ENCODE measurements at regions not wholly inside any gene's neighbourhood (a gene's known extent, or its start where the extent isn't known, plus 50 kb on each side); places are given as distances from the start of the nearest gene placed in this dataset.
A peak's percentile ranks its signal among the peaks of the same experiment; 100 is the strongest.
"Not testable (repeated sequence)": the region's sequence is repeated elsewhere in the genome, so short reads cannot be mapped to it uniquely, and the experiment has no call there.

DNA sequence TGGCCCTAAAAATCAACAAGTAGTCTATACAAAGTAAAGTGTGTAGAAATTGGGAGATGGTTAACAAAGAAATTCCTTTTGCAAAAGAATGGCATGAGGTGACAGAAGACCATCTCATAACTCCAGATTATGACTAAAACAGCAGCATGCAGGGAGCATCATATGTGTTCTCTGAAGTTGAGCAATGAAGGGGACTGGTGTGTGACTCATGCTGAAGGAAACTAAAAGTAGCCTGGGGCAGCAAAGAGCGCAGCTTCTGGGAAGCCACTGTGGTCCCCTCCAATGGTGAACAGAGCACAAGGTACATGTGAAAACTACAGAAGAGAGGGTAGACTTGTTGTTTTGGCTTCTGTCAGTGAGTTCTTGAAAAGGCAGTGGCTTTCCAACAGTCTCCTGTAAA is 133.4 kb downstream of the MACC1 start:
- peak; percentile 82 for DNase-seq (ENCODE audit: low spot score)

DNA sequence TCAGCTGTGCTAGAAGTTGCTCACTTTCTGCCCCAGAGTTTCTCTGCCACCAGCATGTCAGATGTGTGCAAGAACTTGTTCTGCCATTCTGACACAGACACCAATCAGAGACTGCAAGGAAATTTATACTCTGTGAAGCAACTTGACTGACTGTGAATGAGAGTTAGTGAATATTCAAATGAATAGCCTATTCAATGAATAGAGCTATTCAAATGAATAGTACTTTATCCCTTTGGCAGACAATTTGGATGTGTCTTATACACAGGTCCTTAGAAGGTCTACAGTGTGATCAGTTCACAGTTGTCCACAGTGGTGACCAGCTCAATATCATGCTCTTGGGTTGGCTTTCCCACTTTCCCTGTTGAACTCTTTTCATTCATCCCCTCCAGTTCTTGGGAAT is 138.1 kb downstream of the MACC1 start:
- no peak for DNase-seq (ENCODE audit: low spot score)

DNA sequence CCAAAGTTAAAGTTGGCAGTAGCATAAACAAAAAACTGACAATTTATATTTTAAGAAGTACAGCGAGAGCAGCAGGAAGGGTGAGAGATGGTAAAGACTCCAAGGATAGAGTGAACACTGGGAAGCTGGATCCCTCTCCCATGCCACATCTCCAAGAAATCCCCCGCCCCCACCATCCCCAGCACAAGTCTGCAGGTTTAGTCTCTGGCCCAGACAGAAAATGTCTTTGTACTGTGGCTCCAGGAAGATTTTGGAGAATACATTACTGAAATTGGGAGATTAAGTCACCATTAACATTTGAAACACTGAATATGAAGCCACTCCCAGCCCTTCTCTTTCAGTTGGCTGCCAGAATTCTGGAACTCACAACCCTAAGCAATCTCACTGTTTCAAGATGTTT is 140.3 kb downstream of the MACC1 start:
- DNase-seq (ENCODE audit: low spot score): no peak

DNA sequence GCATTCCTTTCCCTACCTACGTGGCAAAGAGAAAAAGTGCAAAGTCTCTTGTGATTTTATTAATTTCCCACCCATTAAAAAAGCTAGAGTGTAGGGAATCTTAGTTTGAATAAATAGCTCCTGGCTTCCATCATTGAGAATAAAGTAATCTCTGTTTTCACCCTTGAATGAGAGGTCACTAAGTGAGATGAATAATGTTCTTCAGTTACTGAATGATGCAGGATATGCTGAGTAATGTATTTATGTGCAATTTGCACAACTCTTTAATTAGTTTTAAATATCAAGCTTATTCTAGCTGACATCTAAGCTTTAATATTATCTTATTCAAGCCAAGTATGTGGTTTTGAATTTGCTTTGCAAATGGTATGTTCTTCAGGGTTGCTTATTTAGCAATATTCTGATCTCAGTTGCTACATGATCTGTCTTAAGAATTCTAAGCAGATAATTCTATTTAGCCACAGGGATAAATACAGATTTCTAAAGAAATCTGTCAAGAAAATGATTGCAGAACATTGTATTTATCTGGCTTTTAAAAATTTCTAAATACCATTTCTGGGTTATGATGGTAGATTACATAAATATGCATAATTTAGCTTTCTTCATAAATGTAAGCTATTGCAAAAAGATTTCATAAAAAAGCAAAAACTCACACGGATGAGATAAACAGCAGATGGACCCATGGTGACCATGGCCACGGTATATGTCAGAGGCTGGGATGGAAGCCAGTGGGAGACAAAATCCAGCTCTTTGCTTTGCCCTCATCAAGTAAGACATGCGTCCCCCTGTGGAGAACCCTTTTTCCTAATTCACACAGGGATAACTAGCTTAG is 141.0 kb downstream of the MACC1 start:
- DNase-seq (ENCODE audit: low spot score): no peak

DNA sequence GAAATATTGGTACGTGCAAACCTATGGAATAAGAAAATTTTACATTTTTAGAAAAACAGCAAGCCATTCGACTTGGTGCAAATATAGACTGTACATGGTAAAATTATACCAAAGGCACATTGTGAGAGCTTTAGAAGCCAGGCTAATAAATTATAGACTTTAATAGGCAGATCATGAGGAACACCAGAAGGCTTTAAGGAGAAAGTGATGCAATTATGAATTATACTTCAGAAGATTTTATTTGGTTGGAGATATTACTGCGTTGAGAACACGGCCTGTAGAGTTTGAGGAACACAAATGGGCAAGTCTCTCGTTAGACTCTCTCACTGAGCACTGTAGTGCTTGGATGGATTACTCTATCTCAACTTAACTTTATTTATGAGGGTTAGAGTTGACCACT is 141.7 kb downstream of the MACC1 start:
- DNase-seq (ENCODE audit: low spot score): no peak

DNA sequence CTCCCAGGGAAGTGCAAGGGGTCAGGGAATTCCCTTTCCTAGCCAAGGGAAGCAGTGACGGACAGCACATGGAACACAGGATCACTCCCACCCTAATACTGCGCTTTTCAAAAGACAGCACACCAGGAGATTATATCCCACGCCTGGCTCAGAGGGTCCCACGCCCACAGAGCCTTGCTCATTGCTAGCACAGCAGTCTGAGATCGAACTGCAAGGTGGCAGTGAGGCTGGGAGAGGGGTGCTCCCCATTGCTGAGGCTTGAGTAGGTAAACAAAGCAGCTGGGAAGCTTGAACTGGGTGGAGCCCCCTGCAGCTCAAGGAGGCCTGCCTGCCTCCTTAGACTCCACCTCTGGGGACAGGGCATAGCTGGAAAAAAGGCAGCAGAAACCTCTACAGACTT is 149.2 kb downstream of the MACC1 start:
- DNase-seq (ENCODE audit: low spot score): not testable (repeated sequence)

DNA sequence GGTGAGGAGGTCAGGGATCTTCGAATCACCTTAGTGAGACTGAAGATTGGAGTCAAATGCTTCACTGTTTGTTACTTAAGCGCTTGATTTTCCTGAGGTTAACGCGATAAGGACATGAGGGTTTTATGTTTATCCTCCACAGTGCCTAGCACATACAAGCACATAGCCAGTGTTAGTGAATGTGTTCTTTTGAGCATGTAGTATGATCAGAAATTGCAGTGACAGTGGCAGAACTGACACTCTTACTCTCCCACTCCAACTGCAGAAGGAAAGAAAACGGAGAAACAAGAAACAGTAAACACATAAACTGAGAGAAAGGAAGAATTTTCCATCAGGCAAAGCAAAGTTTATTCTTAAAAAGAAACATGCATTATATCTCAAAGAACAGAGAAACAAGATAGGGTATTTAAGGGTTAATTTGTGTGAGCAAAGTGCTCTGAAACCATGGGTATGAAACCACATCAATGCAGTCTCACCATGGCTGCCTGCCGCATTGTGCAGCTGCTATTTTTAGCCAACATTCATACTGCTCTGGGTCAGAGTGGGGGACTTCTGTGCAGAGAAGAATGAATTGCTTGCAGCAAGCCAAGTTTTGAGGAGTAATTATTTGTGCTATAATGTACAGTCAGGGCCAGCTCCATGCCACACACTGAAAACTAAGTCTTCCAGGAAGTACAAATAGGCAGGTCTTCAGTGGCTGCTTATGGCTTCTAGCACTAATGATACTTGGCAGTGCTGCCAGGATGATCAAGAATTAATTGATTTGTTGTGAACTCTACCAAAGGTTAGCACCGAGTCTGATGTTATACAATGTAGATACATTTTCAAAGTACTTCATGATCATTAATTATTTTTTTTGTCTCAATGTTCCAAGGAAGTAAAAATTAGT is 152.0 kb downstream of the MACC1 start:
- DNase-seq (ENCODE audit: low spot score): peak; percentile 78

DNA sequence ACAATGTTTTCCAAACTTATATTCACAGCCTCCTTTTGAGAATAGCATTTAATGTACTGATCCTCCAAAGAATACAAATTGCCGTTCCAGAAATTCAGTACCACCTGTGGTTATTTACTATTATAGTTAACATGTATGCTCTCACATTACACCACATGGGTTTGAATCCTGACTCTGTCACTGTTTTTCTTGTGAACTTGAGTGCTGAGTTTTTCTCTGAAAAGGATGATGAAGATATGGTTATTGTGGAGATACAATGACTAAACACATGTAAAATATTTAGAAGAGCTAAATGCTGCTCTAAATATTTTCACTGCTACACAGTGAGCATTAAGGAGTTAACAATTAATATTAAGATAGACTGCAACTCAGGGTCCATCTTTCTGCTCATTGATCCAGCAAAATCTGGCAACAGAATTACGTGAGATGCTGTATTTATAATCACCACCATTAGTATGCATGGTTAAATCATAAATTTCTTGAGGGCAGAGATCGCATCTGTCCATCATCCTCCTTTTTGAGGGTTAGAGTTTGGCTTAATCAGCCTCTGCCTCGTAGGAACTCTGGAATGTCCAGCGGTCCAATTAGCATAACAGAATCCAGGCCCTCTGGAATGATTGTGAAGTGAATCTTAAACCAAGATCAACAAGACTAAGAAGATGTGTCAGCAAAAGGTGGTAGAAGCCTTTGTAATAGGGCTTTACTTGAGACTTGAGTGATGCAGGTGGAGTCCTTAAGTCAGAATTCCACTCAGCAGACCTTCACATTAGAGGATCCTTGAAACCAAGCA is 152.8 kb downstream of the MACC1 start:
- peak; percentile 58 for DNase-seq (ENCODE audit: low spot score)

DNA sequence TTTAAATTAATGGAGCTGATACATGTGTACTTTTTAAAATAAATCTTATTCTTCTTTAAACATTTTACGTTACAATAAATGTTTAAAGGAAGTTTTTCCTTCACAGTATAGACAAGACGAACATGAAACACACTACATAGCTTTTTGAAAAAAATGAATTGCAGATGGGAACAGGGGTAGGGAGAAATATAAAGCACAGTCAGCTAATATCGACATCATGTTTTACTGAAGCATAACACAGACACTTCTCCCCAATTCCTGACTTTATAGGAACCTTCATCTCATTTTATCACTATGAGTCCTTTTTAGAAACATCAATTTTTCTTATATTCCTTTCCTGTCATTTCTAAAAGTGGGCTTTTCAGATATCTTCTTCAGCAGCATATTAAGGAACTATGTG is 153.5 kb downstream of the MACC1 start:
- DNase-seq (ENCODE audit: low spot score): no peak

DNA sequence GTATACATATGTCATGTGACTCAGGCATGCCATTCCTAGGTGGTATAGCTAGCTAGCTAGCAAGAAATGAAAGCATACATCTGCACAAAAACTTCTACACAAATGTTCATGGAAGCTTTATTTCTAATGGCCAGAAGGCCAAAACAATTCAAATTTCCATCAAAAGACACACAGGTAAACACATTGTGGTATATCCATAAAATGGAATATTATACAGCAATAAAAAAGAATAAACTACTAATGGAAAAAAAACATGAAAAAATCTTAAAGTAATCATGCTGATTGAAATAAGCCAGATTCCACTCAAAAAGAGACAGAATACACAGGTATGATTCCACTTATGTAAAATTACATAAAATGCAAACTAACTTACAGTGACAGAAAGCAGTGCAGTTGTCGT is 154.3 kb downstream of the MACC1 start:
- DNase-seq (ENCODE audit: low spot score): no peak

DNA sequence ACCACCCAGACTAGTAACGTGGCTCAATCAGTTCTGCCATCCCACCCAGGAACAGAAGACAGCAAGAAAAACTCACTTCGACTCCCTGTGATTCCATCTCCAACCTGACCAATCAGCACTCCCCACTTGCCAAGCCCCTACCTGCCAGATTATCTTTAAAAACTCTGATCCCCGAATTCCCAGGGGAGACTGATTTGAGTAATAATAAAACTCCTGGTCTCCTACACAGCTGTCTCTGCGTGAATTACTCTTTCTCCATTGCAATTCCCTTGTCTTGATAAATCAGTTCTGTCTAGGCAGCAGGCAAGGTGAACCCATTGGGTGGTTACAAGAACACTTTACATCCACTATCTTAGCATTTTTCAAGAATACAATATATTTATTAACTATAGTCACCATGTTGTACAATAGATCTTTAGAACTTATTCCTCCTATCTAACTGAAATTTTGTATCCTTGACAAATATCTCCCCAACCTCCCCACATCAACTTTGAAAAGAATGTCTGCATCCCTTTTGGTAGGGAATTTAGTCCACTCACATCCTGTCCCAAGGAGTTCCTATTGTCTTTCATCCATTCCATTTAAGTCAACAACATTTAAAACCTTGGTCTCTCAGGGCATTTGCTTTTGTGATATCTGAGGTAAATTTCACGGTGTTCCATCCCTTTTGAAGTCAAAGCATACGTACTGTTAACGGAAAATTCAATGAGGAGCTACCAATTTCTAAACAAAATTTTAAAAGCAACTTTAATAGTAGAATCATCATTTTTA is 163.7 kb downstream of the MACC1 start:
- no peak for DNase-seq (ENCODE audit: low spot score)

DNA sequence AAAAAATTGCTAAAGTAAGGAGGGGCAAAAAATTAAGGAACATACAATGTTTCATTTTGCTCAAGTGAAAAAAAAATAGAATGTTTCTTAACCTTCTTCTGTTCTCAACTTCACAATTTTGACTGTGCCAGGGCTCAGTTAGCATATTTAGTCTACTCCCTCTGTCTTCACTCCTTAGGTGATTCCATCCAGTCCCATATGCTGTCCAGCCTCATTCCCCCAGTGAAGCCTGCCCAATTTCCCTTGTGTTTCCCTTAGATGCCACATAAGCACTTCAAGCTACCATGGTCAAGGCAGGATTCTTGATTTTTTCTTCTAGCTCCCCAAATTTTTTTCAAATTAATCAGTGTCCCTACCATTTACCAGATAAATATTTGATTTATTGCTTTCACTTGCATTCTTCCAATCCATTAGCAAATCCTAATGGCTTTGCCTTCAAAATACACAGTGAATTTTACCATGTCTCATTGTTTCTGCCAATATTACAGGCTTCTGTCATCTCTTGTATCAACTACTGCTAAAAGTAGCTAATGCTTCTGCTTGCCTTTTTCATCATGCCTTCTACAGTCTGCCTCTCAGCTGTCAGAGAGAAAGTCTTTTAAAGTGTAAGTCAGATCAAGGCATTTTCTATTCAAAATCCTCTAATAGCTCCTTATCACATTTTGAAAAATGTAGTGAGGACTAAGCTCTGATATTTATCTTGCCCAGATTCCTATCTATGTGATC is 166.8 kb downstream of the MACC1 start:
- DNase-seq (ENCODE audit: low spot score): no peak

DNA sequence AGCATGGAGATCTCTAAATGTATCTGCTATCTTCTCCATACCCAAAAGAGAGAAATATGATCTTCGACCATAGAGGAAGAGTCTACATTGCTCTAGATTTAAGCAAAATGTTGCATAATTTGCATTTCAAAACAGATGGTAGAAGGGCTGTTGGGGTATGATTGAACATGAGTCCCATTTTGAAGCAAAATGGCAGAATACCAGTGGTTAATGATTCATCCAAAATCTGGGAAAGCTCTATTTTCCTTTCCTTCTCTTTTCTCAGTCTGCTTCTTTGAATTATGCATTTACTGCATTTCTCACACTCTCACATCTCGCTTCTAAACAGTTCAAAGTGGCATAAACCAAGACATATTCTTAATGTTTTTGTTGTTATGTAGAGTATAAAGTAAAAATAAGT is 178.5 kb downstream of the MACC1 start:
- no peak for DNase-seq (ENCODE audit: low spot score)

DNA sequence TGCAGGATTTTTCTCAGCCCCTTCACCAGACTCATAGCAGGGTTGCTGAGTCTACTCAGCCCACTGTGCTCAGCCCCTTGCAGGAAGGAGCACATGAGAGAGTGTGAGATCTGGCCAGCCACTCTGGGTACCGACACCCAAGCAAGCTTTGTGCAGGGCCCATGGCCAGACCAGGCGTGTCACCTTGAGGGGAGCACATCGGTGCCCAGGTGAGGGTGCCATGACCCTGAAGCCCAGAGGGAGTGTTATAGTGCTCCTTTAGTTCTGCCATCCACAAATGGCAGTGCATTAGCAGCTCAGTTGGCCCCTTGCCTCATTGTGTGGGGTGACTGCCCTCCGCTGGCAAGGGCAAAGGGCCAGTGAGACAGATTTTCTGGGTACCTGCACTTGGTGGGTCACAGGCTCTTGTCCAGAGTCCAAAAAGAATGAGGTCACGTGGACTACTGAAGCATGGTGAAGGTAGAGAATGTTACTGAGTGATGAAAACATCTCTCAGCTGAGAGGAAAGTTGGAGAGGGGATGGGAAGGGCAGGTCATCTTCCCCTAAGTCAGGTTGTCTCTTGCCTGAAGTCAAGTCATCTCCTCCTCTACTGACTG is 181.8 kb downstream of the MACC1 start:
- DNase-seq (ENCODE audit: low spot score): no peak

DNA sequence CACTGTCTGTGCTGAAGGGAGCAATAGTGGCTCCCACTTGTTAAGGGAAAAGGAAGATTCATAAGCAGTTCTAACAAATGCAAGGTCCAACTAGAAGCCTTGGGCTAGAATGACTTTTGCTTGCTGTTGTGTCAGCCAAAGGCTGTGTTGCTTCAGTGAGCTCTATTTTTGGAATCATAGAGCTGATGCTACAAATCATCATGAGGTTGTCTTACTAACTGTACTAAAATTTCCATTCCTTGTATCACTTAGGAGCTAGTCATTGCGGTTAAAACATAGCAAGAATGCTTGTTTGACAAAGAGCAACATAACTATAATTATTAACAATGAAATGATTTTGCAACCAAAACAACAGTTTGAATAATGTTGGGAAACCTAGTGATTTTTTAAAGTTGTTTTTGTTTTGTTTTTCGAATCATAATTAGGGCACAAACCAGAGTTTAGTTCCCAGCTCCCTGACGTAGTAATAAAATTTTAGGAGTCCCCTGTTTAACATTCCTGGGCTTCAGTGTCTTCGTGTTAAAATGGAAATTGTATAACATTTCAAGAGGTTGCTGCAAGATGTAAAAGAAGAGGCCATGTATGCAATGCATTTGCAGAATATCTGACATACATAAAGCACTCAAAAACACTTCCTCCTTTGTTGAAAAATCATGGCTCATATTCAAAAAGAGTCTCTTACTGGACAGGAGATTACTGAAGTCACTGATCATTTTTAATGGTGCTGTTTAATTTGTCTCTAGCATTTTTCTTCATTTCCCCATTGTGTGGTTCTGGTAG is 183.4 kb downstream of the MACC1 start:
- DNase-seq (ENCODE audit: low spot score): peak; percentile 77

DNA sequence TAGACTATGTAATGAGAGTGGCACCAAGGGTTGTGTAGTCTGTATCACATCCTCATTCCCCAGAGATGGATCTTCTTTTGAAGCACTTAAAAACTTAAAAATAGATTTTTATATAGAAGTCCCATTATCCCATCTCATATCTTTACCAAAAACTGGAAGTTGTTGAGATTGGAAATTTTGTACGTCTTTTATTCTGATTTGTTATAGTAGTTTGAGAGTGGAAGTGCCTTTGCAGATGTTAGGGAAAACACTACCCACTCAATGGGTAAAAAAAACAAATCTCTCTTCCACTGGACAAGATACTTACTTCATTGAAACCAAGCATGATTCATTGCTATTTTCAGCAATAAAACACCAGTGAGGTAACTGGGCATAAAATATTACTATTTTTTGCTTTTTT is 184.4 kb downstream of the MACC1 start:
- DNase-seq (ENCODE audit: low spot score): no peak

DNA sequence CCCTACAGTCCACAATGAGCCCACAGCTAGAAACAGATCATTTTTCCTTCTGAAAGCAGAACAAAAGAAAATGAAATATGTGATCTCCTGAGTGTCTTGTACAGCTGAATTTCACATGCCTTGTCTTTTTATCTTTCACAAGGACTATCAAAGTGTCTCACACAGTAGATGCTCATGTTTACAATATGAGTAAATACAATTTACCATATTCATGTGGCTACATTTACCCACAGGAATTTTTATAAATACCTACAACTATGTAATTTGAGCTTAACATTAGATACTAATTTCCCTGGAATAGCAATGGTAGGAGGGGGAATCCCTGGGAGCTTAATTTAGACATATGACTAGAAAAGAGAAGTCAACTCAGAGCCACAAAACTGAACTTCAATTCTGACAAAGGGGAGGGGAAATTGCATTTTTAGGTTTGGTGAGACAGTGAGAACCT is 186.2 kb downstream of the MACC1 start:
- peak; percentile 26 for DNase-seq (ENCODE audit: low spot score)

DNA sequence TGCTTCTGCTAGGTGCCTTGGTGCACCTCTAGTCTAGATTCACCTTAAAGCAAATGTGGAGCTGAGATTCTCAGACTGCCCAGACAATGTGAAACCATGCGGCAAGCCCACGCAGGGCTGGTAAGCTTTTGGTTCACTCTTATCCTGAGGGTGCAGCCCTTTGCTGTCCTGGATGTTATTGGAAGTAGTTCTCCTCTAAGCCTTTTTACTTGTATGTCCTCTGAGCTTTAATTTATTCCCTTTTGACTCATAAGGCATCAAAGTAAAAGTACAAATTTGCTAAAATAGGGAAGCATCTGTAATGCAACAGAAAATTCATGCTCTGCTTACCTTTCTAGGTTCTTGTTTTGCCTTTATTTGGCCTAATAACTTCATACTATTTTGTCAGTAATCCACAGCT is 186.8 kb downstream of the MACC1 start:
- no peak for DNase-seq (ENCODE audit: low spot score)

DNA sequence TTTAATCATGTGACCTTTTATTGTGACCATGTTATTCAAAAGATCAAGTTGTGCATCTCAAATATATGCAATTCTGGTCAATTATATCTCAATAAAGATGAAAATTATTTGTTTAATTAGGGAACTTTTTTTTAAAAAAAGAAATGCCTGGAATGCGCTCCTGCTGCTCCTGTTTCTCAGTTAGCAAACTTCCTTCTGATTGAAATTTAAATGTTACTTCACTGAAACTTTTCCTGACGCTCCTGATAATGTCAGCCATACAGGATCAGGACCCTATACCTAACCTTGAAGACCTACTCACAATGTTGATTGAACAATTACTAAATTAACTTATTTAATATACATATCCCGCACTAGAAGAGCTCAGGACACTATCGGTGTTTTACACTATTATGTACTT is 190.4 kb downstream of the MACC1 start:
- DNase-seq (ENCODE audit: low spot score): no peak

DNA sequence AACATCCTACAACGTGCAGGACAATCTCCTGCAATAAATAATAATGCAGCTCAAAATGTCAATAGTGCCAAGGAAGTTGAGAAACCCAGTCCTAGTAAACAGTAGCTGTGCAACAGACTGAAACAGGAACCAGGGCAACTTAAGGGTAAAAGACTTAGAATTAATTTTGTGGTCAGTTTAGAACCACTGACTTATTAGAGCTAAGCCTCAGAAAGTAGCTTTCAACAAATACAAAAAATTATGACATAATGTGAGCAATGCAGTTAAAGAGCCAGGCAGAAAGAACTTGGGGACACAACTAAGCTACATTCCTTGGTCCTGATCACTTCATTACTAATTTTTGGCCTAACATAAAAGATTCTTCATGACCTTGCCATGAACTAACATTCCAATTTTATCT is 195.4 kb downstream of the MACC1 start:
- DNase-seq (ENCODE audit: low spot score): peak; percentile 8
